ENCODE measurements at regions not wholly inside any gene's neighbourhood (a gene's known extent, or its start where the extent isn't known, plus 50 kb on each side); places are given as distances from the start of the nearest gene placed in this dataset.
"Not testable (repeated sequence)": the region's sequence is repeated elsewhere in the genome, so short reads cannot be mapped to it uniquely, and the experiment has no call there.

DNA sequence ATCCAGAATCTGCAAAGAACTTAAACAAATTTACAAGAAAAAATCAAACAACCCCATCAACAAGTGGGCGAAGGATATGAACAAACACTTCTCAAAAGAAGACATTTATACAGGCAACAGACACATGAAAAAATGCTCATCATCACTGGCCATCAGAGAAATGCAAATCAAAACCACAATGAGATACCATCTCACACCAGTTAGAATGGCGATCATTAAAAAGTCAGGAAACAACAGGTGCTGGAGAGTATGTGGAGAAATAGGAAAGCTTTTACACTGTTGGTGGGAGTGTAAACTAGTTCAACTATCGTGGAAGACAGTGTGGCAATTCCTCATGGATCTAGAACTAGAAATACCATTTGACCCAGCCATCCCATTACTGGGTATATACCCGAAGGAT lies 121.4 kb upstream of the RGS6 start:
- TF ChIP-seq POLR2A (IDR thresholded peaks at IDR 0.05), result not testable (repeated sequence)
- TF ChIP-seq, protein P1, sequence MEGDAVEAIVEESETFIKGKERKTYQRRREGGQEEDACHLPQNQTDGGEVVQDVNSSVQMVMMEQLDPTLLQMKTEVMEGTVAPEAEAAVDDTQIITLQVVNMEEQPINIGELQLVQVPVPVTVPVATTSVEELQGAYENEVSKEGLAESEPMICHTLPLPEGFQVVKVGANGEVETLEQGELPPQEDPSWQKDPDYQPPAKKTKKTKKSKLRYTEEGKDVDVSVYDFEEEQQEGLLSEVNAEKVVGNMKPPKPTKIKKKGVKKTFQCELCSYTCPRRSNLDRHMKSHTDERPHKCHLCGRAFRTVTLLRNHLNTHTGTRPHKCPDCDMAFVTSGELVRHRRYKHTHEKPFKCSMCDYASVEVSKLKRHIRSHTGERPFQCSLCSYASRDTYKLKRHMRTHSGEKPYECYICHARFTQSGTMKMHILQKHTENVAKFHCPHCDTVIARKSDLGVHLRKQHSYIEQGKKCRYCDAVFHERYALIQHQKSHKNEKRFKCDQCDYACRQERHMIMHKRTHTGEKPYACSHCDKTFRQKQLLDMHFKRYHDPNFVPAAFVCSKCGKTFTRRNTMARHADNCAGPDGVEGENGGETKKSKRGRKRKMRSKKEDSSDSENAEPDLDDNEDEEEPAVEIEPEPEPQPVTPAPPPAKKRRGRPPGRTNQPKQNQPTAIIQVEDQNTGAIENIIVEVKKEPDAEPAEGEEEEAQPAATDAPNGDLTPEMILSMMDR (IDR thresholded peaks at IDR 0.05), result not testable (repeated sequence)

Data from right lobe of liver (tissue), 4 donors.